ENCODE measurements at regions not wholly inside any gene's neighbourhood (a gene's known extent, or its start where the extent isn't known, plus 50 kb on each side); places are given as distances from the start of the nearest gene placed in this dataset.

DNA sequence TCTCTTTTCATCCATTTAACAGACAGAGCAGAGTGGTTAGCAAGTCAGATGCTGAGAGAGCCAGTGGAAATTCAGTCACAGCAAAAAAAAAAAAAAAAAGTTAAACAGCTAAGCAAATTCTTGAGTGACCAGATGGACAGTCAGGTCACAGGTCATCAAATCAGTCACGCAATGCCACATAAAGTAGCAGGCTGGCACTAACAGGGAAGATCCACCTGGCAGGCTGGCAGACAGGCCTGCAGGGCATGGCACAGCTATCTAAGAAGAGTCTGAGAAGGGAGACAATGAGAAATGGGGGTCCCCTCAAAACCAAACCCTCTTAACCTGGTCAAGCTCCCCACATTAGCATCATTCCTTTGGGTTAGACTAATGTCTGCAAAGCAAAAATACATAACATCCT is 371.9 kb downstream of the TTLL7 start:
- TF ChIP-seq, protein P1, sequence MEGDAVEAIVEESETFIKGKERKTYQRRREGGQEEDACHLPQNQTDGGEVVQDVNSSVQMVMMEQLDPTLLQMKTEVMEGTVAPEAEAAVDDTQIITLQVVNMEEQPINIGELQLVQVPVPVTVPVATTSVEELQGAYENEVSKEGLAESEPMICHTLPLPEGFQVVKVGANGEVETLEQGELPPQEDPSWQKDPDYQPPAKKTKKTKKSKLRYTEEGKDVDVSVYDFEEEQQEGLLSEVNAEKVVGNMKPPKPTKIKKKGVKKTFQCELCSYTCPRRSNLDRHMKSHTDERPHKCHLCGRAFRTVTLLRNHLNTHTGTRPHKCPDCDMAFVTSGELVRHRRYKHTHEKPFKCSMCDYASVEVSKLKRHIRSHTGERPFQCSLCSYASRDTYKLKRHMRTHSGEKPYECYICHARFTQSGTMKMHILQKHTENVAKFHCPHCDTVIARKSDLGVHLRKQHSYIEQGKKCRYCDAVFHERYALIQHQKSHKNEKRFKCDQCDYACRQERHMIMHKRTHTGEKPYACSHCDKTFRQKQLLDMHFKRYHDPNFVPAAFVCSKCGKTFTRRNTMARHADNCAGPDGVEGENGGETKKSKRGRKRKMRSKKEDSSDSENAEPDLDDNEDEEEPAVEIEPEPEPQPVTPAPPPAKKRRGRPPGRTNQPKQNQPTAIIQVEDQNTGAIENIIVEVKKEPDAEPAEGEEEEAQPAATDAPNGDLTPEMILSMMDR (IDR thresholded peaks at IDR 0.05 in 2 of 3, conservative IDR thresholded peaks at IDR 0.05 in 1 of 3; ENCODE audit: control insufficient read depth in 2 of 3, extremely low read depth in 1 of 3, insufficient read depth in 1 of 3, low read depth in 3 of 3, low read length in 3 of 3), result no peak
- TF ChIP-seq POLR2AphosphoS5 (IDR thresholded peaks at IDR 0.05; ENCODE audit: low read length) (no peak), POLR2A (IDR thresholded peaks at IDR 0.05; ENCODE audit: low read depth, low read length) (no peak), ZSCAN29 (IDR thresholded peaks at IDR 0.05) (no peak), NR2F1 (conservative IDR thresholded peaks at IDR 0.05) (no peak), JUND (IDR thresholded peaks at IDR 0.05; ENCODE audit: low read depth, low read length) (no peak), POLR2AphosphoS2 (IDR thresholded peaks at IDR 0.05; ENCODE audit: low read depth, low read length) (no peak)
- TF ChIP-seq, protein P2, sequence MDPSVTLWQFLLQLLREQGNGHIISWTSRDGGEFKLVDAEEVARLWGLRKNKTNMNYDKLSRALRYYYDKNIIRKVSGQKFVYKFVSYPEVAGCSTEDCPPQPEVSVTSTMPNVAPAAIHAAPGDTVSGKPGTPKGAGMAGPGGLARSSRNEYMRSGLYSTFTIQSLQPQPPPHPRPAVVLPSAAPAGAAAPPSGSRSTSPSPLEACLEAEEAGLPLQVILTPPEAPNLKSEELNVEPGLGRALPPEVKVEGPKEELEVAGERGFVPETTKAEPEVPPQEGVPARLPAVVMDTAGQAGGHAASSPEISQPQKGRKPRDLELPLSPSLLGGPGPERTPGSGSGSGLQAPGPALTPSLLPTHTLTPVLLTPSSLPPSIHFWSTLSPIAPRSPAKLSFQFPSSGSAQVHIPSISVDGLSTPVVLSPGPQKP (IDR thresholded peaks at IDR 0.05; ENCODE audit: low read depth, low read length), result no peak
